Retinal pigment epithelial cell (primary cell): ENCODE measurements at regions not wholly inside any gene's neighbourhood (a gene's known extent, or its start where the extent isn't known, plus 50 kb on each side); places are given as distances from the start of the nearest gene placed in this dataset.

ENCODE experiments used
- DNase-seq: peaks from one replicate; pipeline ENCODE4 v3.0.0-alpha.2; 2010; ENCODE audit warnings: low read depth
- H3K4me3 ChIP-seq: 2 replicates; pipeline ENCODE4 v1.5.1; 2011; ENCODE audit warnings: mild to moderate bottlenecking, low read length, control low read depth, moderate library complexity
- TF ChIP-seq, protein P1 (sequence below): conservative IDR thresholded peaks from 2 replicates; pipeline ENCODE4 v1.5.1; 2011; ENCODE audit warnings: low read depth, low read length, control low read depth, inconsistent platforms

DNA sequence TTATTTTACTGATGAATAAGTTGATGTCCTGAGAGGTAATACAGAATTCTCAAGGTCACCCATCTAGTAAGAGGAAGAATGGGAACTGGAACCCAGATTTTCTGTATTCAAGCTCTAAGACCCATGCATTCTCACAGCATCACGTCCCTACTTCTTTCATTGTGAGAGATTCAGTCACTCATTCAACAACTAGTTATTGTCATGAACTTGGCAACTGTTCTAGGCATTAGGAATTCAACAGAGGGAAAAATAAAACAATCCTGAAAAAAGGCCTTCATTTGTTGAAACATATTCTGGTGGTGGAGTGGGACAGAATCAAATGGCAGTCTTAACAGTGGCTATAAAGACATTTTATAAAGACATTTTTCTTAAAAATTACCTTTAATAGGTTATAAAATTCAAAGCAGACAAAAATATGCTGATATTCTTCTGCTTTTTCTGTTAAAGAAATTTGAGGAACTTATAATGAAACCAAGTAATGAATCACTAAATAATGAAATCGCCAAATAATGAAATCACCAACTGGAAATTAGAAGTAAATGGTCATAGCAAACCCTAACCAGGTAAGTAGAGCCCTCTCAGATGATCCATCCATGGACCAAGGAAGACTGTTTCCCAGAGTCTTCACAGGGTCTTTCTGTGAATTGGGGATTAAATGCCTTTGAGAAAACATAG is 136.5 kb upstream of the DPYD start:
- TF ChIP-seq, protein P1, sequence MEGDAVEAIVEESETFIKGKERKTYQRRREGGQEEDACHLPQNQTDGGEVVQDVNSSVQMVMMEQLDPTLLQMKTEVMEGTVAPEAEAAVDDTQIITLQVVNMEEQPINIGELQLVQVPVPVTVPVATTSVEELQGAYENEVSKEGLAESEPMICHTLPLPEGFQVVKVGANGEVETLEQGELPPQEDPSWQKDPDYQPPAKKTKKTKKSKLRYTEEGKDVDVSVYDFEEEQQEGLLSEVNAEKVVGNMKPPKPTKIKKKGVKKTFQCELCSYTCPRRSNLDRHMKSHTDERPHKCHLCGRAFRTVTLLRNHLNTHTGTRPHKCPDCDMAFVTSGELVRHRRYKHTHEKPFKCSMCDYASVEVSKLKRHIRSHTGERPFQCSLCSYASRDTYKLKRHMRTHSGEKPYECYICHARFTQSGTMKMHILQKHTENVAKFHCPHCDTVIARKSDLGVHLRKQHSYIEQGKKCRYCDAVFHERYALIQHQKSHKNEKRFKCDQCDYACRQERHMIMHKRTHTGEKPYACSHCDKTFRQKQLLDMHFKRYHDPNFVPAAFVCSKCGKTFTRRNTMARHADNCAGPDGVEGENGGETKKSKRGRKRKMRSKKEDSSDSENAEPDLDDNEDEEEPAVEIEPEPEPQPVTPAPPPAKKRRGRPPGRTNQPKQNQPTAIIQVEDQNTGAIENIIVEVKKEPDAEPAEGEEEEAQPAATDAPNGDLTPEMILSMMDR = no peak
- no peak for DNase-seq

GRCh38 chr1:98056781-98057180 is 135.9 kb upstream of the DPYD start:
- TF ChIP-seq, protein P1 = no peak
- no peak overlapping the region for H3K4me3 ChIP-seq
- DNase-seq = no peak

More for the DNA sequence above, 136.5 kb upstream of the DPYD start:
- no peak overlapping the region for H3K4me3 ChIP-seq

- no peak overlapping the region for H3K4me3 ChIP-seq
- no peak for DNase-seq
- TF ChIP-seq, protein P1 = no peak
These were observed 134.6 kb upstream of the DPYD start for GRCh38 chr1:98055457-98055856.

GRCh38 chr1:98054786-98055185 is 134.0 kb upstream of the DPYD start:
- no peak for DNase-seq
- peak overlapping the region; percentile 48 for H3K4me3 ChIP-seq
- TF ChIP-seq, protein P1 = no peak

DNA sequence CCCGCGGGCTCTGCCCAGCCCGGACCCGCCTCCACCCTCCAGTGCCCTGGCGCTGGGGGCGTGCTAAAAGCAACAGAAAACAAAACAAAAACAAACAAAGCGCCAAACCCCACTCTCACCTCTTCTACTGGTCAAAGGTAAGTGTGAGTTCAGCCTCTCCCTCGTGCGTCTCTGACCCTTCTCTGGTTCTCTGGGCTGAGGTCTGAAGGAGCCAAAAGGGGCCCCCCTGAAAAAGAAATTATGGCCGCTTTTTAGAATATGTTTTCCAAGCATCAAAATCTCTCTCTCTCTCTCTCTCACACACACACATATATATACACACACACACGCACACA is 133.5 kb upstream of the DPYD start:
- H3K4me3 ChIP-seq = peak overlapping the region; percentile 48

DNA sequence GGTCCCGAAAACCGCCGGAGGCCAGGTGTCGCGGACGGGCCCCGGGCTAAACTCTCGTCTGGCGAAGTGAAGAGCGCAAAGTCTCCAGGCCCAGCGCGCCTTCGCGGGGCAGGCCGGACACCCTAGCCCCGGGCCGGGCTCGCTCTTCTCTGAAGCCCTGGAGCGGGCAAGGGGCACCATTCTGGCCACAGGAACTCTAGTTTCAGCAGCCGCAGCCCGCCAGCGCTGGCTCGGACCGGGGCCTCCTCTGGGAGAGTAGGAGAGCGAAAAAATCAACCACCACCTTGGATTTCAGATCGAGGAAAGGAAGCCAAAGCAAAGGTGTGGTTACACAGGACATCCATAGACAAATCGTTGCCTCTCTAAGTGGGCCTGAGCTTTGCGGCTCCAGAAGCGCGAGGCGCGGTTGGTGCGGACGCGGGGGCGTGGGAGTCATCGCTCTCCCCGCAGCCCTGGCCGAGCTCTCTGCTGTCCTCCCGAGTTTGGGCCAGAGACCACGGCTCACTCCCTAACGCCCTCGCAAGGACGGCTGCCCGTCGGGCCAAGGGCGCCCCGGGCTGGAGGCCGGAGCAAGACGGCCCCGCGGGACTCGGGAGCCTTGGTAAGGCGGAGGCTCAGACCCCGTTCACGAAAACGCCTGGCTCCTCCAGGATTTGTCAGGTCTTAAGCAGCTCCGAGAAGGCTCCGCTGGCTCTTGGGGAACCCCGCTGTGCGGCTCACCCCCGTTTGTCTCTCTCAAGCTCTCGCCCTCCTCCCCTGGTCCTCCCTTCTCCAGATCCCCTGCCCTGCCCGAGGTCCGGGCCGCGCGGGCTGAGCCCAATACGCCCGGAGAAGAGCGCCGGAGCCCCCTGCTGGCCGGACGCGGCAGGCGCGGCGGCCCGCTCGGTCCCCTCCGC is 132.9 kb upstream of the DPYD start:
- TF ChIP-seq, protein P1 = peak; percentile 59
- H3K4me3 ChIP-seq = peak overlapping the region; percentile 58
- DNase-seq = no peak

More for the DNA sequence above, 133.5 kb upstream of the DPYD start:
- TF ChIP-seq, protein P1 = no peak
- no peak for DNase-seq
